ENCODE measurements at regions not wholly inside any gene's neighbourhood (a gene's known extent, or its start where the extent isn't known, plus 50 kb on each side); places are given as distances from the start of the nearest gene placed in this dataset.
"Not testable (repeated sequence)": the region's sequence is repeated elsewhere in the genome, so short reads cannot be mapped to it uniquely, and the experiment has no call there.

GRCh38 chr2:87548681-87549536, 199.0 kb upstream of the PLGLB2 start:
- H3K4me3 ChIP-seq; H3K27me3 ChIP-seq; H3K4me1 ChIP-seq; H3K27ac ChIP-seq; H3K36me3 ChIP-seq; H3K9me3 ChIP-seq; DNase-seq (ENCODE audit: low spot score): not testable (repeated sequence)

- H3K9me3 ChIP-seq; H3K4me1 ChIP-seq; H3K27ac ChIP-seq; H3K4me3 ChIP-seq; H3K36me3 ChIP-seq; H3K27me3 ChIP-seq; DNase-seq (ENCODE audit: low spot score): not testable (repeated sequence)
These were observed 198.2 kb upstream of the PLGLB2 start for GRCh38 chr2:87549561-87550202.

- not testable (repeated sequence) for DNase-seq (ENCODE audit: low spot score); H3K36me3 ChIP-seq; H3K9me3 ChIP-seq; H3K4me1 ChIP-seq; H3K27me3 ChIP-seq; H3K27ac ChIP-seq; H3K4me3 ChIP-seq
These were observed 193.2 kb upstream of the PLGLB2 start for GRCh38 chr2:87554678-87555077.

- H3K4me3 ChIP-seq; H3K27me3 ChIP-seq; H3K36me3 ChIP-seq; DNase-seq (ENCODE audit: low spot score); H3K9me3 ChIP-seq; H3K27ac ChIP-seq; H3K4me1 ChIP-seq: not testable (repeated sequence)
These were observed 192.8 kb upstream of the PLGLB2 start for GRCh38 chr2:87555082-87555481.

GRCh38 chr2:87559001-87559400, 188.9 kb upstream of the PLGLB2 start:
- H3K4me1 ChIP-seq; H3K27ac ChIP-seq; H3K27me3 ChIP-seq; H3K4me3 ChIP-seq; DNase-seq (ENCODE audit: low spot score); H3K36me3 ChIP-seq; H3K9me3 ChIP-seq: not testable (repeated sequence)

- H3K9me3 ChIP-seq; DNase-seq (ENCODE audit: low spot score); H3K36me3 ChIP-seq; H3K4me3 ChIP-seq; H3K27ac ChIP-seq; H3K27me3 ChIP-seq; H3K4me1 ChIP-seq: not testable (repeated sequence)
These were observed 188.2 kb upstream of the PLGLB2 start for GRCh38 chr2:87559735-87560134.

GRCh38 chr2:87565116-87565515, 182.8 kb upstream of the PLGLB2 start:
- H3K27me3 ChIP-seq = not testable (repeated sequence)

GRCh38 chr2:87566531-87566930, 181.4 kb upstream of the PLGLB2 start:
- H3K4me1 ChIP-seq; H3K4me3 ChIP-seq; DNase-seq (ENCODE audit: low spot score); H3K36me3 ChIP-seq; H3K27me3 ChIP-seq; H3K27ac ChIP-seq; H3K9me3 ChIP-seq: not testable (repeated sequence)

More at GRCh38 chr2:87565116-87565515, 182.8 kb upstream of the PLGLB2 start:
- H3K36me3 ChIP-seq; H3K9me3 ChIP-seq; H3K4me1 ChIP-seq; H3K27ac ChIP-seq; DNase-seq (ENCODE audit: low spot score); H3K4me3 ChIP-seq: not testable (repeated sequence)

GRCh38 chr2:87567093-87567492, 180.8 kb upstream of the PLGLB2 start:
- not testable (repeated sequence) for H3K4me3 ChIP-seq; H3K27ac ChIP-seq; H3K4me1 ChIP-seq; DNase-seq (ENCODE audit: low spot score); H3K27me3 ChIP-seq; H3K9me3 ChIP-seq; H3K36me3 ChIP-seq

- H3K9me3 ChIP-seq; H3K27me3 ChIP-seq; H3K27ac ChIP-seq; H3K4me1 ChIP-seq; H3K4me3 ChIP-seq; DNase-seq (ENCODE audit: low spot score); H3K36me3 ChIP-seq: not testable (repeated sequence)
These were observed 180.0 kb upstream of the PLGLB2 start for GRCh38 chr2:87567912-87568311.

- H3K27ac ChIP-seq; DNase-seq (ENCODE audit: low spot score); H3K9me3 ChIP-seq; H3K4me1 ChIP-seq; H3K4me3 ChIP-seq; H3K27me3 ChIP-seq; H3K36me3 ChIP-seq: not testable (repeated sequence)
These were observed 179.2 kb upstream of the PLGLB2 start for GRCh38 chr2:87568554-87569278.

GRCh38 chr2:87569689-87570397, 178.0 kb upstream of the PLGLB2 start:
- H3K4me1 ChIP-seq; H3K27ac ChIP-seq; H3K4me3 ChIP-seq; H3K9me3 ChIP-seq; H3K27me3 ChIP-seq; DNase-seq (ENCODE audit: low spot score); H3K36me3 ChIP-seq: not testable (repeated sequence)

- not testable (repeated sequence) for H3K36me3 ChIP-seq, H3K9me3 ChIP-seq, H3K4me3 ChIP-seq
These were observed 175.9 kb upstream of the PLGLB2 start for GRCh38 chr2:87571889-87572465.

GRCh38 chr2:87572906-87573305, 175.0 kb upstream of the PLGLB2 start:
- H3K4me3 ChIP-seq; H3K27ac ChIP-seq; H3K4me1 ChIP-seq; DNase-seq (ENCODE audit: low spot score); H3K36me3 ChIP-seq; H3K9me3 ChIP-seq; H3K27me3 ChIP-seq: not testable (repeated sequence)

More at GRCh38 chr2:87571889-87572465, 175.9 kb upstream of the PLGLB2 start:
- not testable (repeated sequence) for H3K4me1 ChIP-seq; H3K27ac ChIP-seq; DNase-seq (ENCODE audit: low spot score); H3K27me3 ChIP-seq

Measured in right atrium auricular region (tissue), 2 donors.